HCEC 1CT (cell line): ENCODE measurements at regions not wholly inside any gene's neighbourhood (a gene's known extent, or its start where the extent isn't known, plus 50 kb on each side); places are given as distances from the start of the nearest gene placed in this dataset.

Experiments used
- DNase-seq: peaks from one replicate; pipeline ENCODE4 v3.0.0-alpha.2; 2017

DNA sequence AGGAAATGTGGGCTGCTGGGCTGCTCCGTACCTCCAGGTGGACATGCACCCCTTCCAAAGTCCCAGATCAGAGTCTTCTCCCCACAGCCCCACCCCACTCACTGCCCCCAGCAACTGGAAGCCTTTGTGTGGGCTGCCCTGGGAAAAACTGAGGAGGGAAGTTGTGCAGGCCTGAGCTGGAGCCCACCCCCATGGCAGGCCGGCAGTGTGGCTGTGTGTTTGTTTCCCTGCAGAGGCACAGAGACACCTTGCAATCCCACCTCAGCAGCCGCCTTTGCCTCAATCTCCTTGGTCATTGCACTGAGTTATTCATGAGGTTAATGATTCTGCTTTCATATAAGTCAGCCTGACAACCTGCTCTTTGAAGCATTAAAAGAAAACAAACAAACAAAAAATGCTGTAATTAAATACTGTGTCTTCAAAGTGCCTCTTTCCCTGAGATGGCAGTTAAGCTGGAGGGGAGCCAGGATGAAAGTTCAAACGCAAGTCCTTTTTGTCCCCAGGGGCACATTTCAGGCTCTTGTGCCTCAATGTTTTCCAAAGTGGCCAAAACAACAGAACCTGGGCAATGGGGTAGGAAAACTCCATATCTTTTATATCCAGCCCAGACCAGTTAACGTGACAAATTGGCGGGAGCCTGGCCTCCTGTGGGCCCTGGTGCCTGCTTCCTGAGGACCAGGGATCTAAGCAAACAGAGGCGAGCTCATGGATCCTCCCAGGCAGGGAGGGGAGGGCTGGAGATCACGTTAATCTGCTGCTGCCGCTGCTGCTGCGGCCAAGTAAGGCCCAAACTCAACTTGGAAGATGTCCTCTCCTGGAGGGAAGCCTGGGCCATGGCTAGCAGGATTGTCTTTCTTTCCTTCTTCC is 51.9 kb upstream of the TSPAN11 start:
- no peak for DNase-seq

DNA sequence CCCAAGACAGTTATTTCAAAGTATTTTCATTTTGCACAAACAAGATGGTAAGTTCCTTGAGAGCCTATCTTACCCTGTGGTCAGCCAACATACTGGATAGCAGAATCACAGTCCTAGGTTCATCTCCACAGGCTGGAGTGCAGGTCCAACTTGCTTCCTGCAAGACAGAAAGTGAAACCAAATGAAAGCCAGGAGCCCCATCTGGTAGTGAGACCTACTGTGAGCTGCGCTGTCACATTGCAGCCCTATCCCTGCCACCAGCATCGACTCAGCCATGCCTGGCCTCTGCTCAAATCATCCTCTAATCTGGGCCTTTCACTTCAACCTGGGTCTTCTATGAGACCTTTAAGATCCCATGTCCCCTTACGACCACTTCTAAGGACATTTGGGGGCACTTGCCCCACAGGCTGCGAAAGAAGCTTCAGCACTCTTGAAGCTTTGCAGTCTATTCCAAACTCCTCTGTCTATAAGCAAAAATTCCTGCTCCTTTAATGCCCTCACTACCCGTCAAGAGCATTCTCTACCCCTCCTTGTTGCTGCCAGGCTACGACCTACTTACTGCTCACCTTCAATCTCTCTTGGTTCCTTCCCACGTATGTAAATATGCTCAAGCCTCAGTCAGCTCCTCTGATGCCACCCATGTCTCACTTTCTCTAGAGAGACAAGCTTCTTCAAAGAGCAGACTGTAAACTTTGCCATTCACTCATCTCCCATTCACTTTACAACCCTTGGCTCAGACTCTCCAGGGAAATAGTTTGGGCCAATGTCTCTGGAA is 55.9 kb upstream of the TSPAN11 start:
- no peak for DNase-seq

GRCh38 chr12:30867415-30867814 is 59.1 kb upstream of the TSPAN11 start:
- DNase-seq = no peak

DNA sequence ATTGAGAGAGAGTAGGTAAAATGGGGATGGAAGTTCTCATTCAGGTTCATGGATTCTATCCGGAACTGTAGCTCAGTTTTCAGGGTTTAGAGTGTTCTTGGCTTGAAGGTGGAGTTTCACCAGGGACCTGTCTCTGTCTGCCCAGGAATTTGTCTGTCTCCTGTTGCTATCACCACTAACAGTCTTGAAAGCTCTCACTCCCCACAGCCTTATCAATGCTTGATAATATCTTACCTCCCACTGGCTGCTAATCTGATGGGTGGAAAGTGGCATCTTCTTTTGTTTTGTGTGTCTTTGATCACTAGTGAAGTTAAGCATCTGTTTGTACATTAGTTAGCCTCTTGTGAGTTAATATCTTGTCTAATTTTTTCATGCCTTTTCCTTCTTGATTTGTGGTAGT is 60.3 kb upstream of the TSPAN11 start:
- no peak for DNase-seq

DNA sequence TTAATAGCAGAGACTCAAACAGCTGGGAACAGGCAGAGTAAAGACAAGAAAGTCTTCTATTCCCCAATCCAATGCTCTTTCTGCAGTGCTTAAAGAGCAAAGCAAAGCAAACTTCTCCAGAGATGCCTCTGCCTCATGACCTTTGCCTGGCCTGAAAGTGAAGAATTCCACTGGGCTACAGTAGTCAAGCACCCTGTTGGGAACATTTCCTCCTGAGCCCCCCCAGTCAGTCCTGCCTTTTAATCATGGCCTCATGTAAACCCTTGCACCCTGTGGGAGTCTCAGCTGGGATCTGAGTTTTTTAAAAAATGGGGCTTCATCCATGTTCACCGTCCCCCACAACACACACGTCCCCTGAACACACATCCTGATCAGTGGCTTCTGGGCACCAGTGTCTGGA is 62.7 kb upstream of the TSPAN11 start:
- no peak for DNase-seq

DNA sequence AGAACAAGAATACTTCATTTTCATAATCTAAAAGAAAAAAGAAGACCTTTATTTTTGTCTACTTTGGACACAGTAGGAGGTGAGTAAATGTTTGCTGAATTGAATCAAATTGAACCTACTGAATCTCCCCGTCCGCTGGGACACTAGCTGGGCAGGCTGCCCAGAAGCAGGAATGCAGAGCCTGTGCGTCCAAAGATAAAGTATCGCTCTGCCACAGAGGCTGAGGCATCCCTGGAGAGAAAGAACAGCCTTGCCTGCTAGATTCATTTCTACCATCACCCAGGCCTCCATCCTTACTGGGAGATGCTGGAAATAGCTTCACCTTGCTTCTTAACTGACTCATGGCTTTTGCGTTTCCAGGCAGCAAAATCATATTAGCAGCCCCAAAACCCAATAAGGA is 64.1 kb upstream of the TSPAN11 start:
- no peak for DNase-seq

DNA sequence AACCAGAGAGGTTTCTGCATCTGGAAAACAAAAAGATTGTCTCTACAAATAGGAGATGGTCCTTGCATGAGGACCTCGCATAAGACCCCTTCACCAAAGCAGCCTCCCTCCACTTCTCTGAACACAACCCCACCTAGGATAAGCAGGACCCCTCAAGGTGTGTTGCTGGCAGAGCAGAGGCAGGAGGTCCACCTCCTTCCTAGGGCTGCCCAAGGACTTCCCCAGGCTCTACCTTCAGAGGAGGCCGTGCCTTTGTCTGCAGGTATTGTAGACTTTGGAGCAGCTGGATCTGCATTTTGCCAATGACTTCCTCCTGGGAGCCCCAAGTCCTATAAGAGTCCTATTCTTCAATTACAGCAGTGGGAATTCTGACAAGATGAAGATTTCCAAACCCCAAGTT is 67.3 kb upstream of the TSPAN11 start:
- DNase-seq = no peak

DNA sequence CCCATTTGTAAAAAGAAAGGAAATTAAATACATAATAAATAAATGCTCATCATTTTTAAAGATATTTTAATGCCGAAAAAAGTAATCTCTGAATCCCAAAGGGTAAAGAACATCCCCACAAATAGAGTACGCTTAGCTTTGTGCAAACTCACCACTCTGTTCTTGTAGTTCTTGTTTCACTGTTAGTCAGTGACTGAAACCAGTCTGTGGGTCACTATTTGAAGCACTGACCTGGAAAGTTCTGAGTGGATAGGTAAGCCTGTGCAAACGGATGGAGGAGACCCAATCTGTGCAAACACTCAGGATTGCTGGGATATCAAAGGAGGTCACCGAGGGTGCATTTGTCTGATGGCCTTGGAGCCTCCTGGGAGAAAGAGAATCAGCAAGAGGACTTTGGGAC is 68.1 kb upstream of the TSPAN11 start:
- no peak for DNase-seq

- DNase-seq = no peak
Measured at GRCh38 chr12:30853561-30854133, 72.9 kb upstream of the TSPAN11 start.

DNA sequence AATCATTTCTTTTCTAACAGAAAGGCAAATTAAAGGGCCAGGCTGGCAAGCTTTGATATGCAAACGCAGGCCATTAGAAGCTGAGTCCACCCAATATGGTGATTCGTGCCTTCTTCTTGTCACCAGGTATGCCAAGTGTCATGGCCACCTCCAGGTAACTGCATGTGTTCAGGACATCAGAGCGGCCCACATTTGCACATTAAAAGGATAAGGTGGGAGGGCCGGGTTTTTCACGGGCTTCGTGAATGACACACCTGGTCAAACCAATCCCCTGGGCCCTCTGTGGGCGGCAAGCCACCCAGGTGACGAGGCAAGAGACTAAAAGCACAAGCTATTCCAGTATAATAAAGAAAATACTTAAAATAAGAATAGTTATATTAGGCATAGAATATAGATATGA is 75.9 kb upstream of the TSPAN11 start:
- DNase-seq = no peak

DNA sequence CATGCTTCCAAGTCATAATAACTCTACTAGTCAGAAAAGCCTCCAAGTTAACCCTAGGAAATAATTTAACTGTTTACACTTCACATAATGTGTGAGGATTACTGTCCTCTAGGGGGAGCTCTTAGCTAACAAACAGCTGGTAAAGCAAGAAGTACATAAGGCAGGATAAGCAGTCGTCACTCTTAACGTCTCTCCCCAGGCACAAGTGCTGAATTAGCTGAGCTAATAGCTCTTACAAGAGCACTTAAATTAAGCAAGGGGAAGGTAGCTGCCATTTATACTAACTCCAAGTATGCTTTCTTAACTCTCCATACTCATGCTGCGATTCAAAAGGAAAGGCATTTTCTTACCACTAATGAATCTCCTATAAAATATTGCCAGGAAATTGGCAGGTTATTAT is 79.3 kb upstream of the TSPAN11 start:
- peak; percentile 56 for DNase-seq

GRCh38 chr12:30846776-30847175 is 79.8 kb upstream of the TSPAN11 start:
- no peak for DNase-seq

GRCh38 chr12:30845676-30846075 is 80.9 kb upstream of the TSPAN11 start:
- no peak for DNase-seq

DNA sequence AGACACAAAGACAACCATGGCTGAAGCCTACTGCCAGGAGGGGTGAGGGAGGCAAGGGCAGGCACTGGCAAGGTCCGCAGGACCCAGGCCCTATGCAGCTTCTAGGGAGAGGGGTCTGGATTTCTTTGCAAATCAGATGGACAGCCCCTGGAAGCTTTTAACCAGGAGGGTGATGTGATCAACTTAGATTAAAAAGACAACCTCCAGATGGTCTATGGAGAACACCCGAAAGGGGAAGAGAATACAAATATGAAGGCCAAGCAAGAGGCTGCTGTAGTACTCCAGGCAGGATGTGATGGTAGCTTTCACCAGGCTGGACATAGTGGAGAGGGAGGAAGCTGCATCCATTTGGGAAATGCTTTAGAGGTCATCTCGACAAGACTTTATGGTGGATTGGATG is 83.3 kb upstream of the TSPAN11 start:
- DNase-seq = no peak

DNA sequence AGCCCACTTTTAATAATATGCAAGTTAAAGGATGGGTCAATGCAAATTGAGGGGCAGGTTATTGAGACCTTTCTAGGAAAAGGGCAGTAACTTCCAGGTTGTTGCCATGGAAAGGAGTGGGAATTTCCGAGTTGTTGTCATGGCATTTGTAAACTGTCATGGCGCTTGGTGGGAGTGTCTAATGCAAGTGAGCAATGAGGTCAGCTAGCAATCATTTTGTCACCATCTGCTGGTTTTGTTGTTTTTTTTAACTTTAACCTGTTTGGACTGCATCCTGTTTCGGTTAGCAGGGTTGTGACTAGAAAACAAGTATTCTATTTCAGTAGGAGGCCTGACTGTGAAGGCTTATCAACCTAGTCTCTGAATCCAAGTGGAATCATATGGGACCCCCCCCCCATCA is 85.8 kb upstream of the TSPAN11 start:
- DNase-seq = no peak

GRCh38 chr12:30839643-30840220 is 85.0 kb upstream of the CAPRIN2 start:
- no peak for DNase-seq

DNA sequence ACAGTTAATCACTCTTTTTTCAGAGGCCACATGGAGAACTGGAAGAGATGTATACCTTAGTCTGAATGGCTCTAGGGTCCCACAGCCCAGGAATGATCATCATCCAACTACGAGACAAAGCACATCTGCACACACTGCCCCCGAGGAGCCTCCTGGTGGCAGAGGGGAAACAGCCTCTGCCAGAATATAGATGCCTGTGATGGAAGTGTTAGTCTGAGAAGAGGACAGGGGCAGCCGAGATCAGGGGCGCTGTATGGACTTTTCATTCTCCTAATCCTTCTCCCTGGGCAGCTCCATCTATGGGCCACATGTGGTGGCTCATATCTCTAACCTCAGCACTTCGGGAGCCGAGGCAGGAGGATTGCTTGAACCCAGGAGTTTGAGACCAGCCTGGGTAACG is 82.8 kb upstream of the CAPRIN2 start:
- no peak for DNase-seq

DNA sequence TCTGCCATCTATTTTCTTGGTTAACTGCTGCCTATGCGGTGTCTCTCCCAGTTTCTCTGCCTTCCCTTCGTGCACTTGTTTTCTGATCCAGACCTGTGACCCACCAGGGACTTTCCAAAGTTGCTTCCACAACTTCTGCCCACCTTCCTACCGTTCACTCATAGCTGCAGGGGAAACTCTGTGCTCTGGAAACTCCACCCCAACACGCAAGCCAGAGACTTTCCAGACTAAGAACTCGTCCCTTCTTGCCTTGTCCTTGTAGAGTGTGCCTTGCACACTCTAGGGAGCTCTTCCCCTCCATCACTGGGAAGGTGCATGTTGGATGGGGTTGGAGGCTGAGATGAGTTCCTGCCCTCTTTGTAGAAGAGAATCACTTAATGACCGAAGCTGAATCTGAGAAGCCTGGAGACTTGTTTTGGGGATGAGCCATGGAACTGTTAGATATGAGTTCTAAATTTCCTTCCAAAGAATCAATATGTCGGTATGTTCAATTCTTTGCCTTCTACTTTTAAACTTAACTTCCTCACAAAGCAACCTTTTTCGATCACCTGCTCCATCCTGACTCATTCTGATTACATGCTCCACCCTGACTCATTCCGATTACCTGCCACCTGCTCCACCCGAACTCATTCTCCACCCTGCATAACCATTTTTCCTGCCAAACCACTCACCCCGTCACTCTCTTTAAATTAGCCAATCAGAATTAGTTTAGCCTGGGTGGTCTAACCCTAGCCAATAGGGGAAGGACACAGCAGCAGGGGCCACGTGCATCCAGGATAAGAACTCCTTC is 82.1 kb upstream of the CAPRIN2 start:
- DNase-seq = no peak

- DNase-seq = no peak
Measured at GRCh38 chr12:30835216-30835615, 80.5 kb upstream of the CAPRIN2 start.

DNA sequence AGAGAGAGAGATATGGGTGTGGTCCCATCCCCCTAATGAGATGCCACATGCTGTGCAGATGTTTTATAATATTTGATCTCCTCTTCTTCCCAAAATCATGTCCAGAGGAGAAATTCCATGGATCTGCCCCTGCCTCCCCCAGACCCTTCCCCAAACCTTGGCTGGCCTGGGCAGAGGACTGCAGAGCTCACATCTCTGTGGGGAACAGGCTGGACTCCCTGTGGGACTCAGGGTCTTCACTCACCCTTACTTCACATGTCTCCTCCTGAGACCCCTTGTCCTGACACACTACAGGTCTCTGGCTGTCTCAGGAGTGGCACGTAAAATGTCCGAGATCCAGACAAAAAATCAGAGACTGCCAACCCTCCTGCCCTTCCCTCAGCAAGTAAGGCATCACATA is 76.0 kb upstream of the CAPRIN2 start:
- no peak for DNase-seq

DNA sequence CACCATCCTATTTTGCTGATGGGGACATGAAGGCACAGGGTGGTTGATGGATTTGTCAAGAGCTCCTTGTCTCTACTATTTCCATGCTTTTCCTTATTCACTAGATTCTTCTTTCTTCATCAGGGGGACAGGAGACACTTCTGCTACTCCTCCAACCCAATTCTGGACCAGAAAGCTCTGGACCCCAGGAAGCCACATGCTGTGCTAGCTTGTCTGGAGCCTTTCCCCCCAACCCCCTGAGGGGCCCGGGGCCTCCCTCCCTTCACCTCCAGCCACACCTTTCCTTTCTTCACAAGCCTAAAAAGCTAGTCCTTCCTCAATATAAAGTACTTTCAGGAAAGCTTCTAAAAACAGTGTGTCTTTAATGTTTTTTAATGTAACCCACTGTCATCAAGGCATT is 75.1 kb upstream of the CAPRIN2 start:
- no peak for DNase-seq

GRCh38 chr12:30828686-30829085 is 73.9 kb upstream of the CAPRIN2 start:
- DNase-seq = no peak
